Neural cell (in vitro differentiated cells): ENCODE measurements at regions not wholly inside any gene's neighbourhood (a gene's known extent, or its start where the extent isn't known, plus 50 kb on each side); places are given as distances from the start of the nearest gene placed in this dataset.

Experiments
- H2AFZ ChIP-seq: fragments of 200-600, 300-800 bp; sonication (generic), shearing (Covaris generic); 2 replicates; pipeline ENCODE4 v1.6.0; 2014; ENCODE audit warnings: low read depth, mild to moderate bottlenecking, antibody characterized with exemption, low read length, moderate library complexity
- H3F3A ChIP-seq: fragments of 200-600 bp; shearing (Covaris generic); 2 replicates; pipeline ENCODE4 v1.6.1; 2016; ENCODE audit warnings: mild to moderate bottlenecking, moderate library complexity, mixed read lengths, antibody characterized with exemption, low read length; ENCODE audit not compliant: insufficient read depth, poor library complexity, severe bottlenecking
- H3K27ac ChIP-seq: fragments of 200-600, 300-800 bp; sonication (generic), shearing (Covaris generic); 2 replicates; pipeline ENCODE4 v1.5.1; 2014; ENCODE audit warnings: mild to moderate bottlenecking, low read length, moderate library complexity
- H3K27me3 ChIP-seq: fragments of 300-800, 200-600 bp; sonication (generic), shearing (Covaris generic); 2 replicates; pipeline ENCODE4 v1.6.0; 2014; ENCODE audit warnings: mild to moderate bottlenecking, low read depth, low read length, moderate library complexity; ENCODE audit not compliant: insufficient read depth
- H3K36me3 ChIP-seq: fragments of 300-800, 200-600 bp; sonication (generic), shearing (Covaris generic); 2 replicates; pipeline ENCODE4 v1.5.1; 2014; ENCODE audit warnings: mild to moderate bottlenecking, antibody characterized with exemption, low read length, moderate library complexity; ENCODE audit not compliant: insufficient read depth
- H3K4me2 ChIP-seq: fragments of 300-800, 200-600 bp; sonication (generic), shearing (Covaris generic); 2 replicates; pipeline ENCODE4 v1.6.0; 2014; ENCODE audit warnings: mild to moderate bottlenecking, low read length
- H3K4me3 ChIP-seq: fragments of 300-800, 200-600 bp; sonication (generic), shearing (Covaris generic); 2 replicates; pipeline ENCODE4 v1.5.1; 2014; ENCODE audit warnings: mild to moderate bottlenecking, low read length, moderate library complexity
- H3K79me2 ChIP-seq: fragments of 200-600 bp; shearing (Covaris generic); replicated peaks from 2 replicates; pipeline ENCODE4 v1.6.0; 2014; ENCODE audit warnings: mild to moderate bottlenecking, low read length, moderate library complexity; ENCODE audit not compliant: insufficient read depth
- H3K9ac ChIP-seq: fragments of 300-800, 200-600 bp; sonication (generic), shearing (Covaris generic); 2 replicates; pipeline ENCODE4 v1.6.1; 2016; ENCODE audit warnings: mild to moderate bottlenecking, low read length, mixed read lengths
- H3K9me2 ChIP-seq: fragments of 200-600 bp; shearing (Covaris generic); 2 replicates; pipeline ENCODE4 v1.6.1; 2016; ENCODE audit warnings: mild to moderate bottlenecking, low read length, mixed read lengths; ENCODE audit not compliant: insufficient read depth
- H3K9me3 ChIP-seq: fragments of 200-600, 300-800 bp; sonication (generic), shearing (Covaris generic); 2 replicates; pipeline ENCODE4 v1.6.1; 2016; ENCODE audit warnings: mild to moderate bottlenecking, mixed run types, low read length, moderate library complexity, mixed read lengths
- H4K20me1 ChIP-seq: fragments of 200-600 bp; shearing (Covaris generic); 2 replicates; pipeline ENCODE4 v1.6.1; 2016; ENCODE audit warnings: mild to moderate bottlenecking, mixed run types; ENCODE audit not compliant: insufficient read depth
- CTCF ChIP-seq: fragments of 450-650 bp; IDR thresholded peaks from 2 replicates; pipeline ENCODE4 v1.5.1; 2014; ENCODE audit warnings: antibody characterized with exemption, mild to moderate bottlenecking, moderate library complexity; ENCODE audit not compliant: poor library complexity, severe bottlenecking
- EP300 ChIP-seq: fragments of 450-650 bp; conservative IDR thresholded peaks from 2 replicates; pipeline ENCODE4 v1.6.1; 2014; ENCODE audit warnings: antibody characterized with exemption, mild to moderate bottlenecking, moderate library complexity; ENCODE audit not compliant: poor library complexity, severe bottlenecking
- EZH2 ChIP-seq: fragments of 200-600, 300-800 bp; shearing (Covaris generic), sonication (generic); IDR thresholded peaks from 2 replicates; pipeline ENCODE4 v1.6.1; 2014; ENCODE audit warnings: antibody characterized with exemption, low read length, borderline replicate concordance, mild to moderate bottlenecking; ENCODE audit not compliant: insufficient read depth, poor library complexity, severe bottlenecking
- MXI1 ChIP-seq: fragments of 450-650 bp; conservative IDR thresholded peaks from 2 replicates; pipeline ENCODE4 v1.6.1; 2014; ENCODE audit warnings: antibody characterized with exemption, mild to moderate bottlenecking; ENCODE audit not compliant: poor library complexity, severe bottlenecking
- POLR2AphosphoS5 ChIP-seq: IDR thresholded peaks from 2 replicates; pipeline ENCODE4 v1.6.1; 2012
- RAD21 ChIP-seq: fragments of 450-650 bp; conservative IDR thresholded peaks from 2 replicates; pipeline ENCODE4 v1.6.1; 2014; ENCODE audit warnings: antibody characterized with exemption, mild to moderate bottlenecking, moderate library complexity
- REST ChIP-seq: IDR thresholded peaks from 2 replicates; pipeline ENCODE4 v1.6.1; 2012; ENCODE audit warnings: borderline replicate concordance
- SMC3 ChIP-seq: fragments of 450-650 bp; conservative IDR thresholded peaks from 2 replicates; pipeline ENCODE4 v1.6.1; 2014; ENCODE audit warnings: antibody characterized with exemption, mild to moderate bottlenecking, moderate library complexity; ENCODE audit not compliant: poor library complexity
- TAF1 ChIP-seq: IDR thresholded peaks from 2 replicates; pipeline ENCODE4 v1.6.1; 2012; ENCODE audit warnings: low read depth

GRCh38 chr4:134365852-134366251, 164.3 kb upstream of the PABPC4L start:
- H4K20me1 ChIP-seq, result no peaks in the 10 kb centered on the region
- H3K27me3 ChIP-seq, result no peaks in the 10 kb centered on the region
- no peak overlapping the region for H3K27ac ChIP-seq
- H3K4me2 ChIP-seq, result no peak overlapping the region
- no peaks in the 10 kb centered on the region for H3K79me2 ChIP-seq
- no peaks in the 10 kb centered on the region for H3K9me3 ChIP-seq
- no peaks in the 10 kb centered on the region for H3K9me2 ChIP-seq
- no peaks in the 10 kb centered on the region for H3F3A ChIP-seq
- no peaks in the 10 kb centered on the region for H3K36me3 ChIP-seq
- H3K9ac ChIP-seq, result no peak overlapping the region
- H2AFZ ChIP-seq, result no peak overlapping the region
- H3K4me3 ChIP-seq, result no peak overlapping the region
- no peak for TF ChIP-seq EZH2
- TF ChIP-seq MXI1, result no peak
- no peak for TF ChIP-seq EP300
- no peak for TF ChIP-seq POLR2AphosphoS5
- no peak for TF ChIP-seq CTCF
- TF ChIP-seq SMC3, result no peak
- no peak for TF ChIP-seq REST
- no peak for TF ChIP-seq TAF1
- TF ChIP-seq RAD21, result no peak

DNA sequence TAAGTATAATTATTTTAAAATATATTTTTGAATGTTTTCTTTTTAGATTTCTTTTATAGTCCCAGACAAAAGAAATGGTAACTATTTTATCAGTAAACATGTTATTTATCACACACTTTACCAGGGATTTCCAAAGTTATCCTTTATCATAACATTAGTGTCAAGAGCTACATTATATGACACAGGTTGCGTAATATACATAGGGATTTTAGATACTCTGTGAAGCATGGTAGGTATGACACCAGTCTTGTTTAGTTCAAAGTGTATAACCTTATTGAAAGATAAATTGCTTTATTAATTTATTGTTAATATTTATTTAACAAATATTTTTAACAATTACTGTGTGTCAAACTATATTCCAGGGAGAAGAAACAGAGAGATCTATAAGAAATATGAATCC, 163.3 kb upstream of the PABPC4L start:
- Histone ChIP-seq H3K4me2 (no peak overlapping the region), H3K9me2 (no peaks in the 10 kb centered on the region), H2AFZ (no peak overlapping the region), H3F3A (no peaks in the 10 kb centered on the region), H3K36me3 (no peaks in the 10 kb centered on the region), H4K20me1 (no peaks in the 10 kb centered on the region), H3K27ac (no peak overlapping the region), H3K9ac (no peak overlapping the region), H3K27me3 (no peaks in the 10 kb centered on the region), H3K79me2 (no peaks in the 10 kb centered on the region), H3K9me3 (no peaks in the 10 kb centered on the region), H3K4me3 (no peak overlapping the region)
- TF ChIP-seq CTCF (no peak), SMC3 (no peak), RAD21 (no peak), EZH2 (no peak), EP300 (no peak), REST (no peak), POLR2AphosphoS5 (no peak), TAF1 (no peak), MXI1 (no peak)
